NCI-H748 (cell line): ENCODE measurements at regions not wholly inside any gene's neighbourhood (a gene's known extent, or its start where the extent isn't known, plus 50 kb on each side); places are given as distances from the start of the nearest gene placed in this dataset.
"Not testable (repeated sequence)": the region's sequence is repeated elsewhere in the genome, so short reads cannot be mapped to it uniquely, and the experiment has no call there.

Experiments used
- DNase-seq: peaks from one replicate; lab custom pipeline; 2025; ENCODE audit not compliant: unreplicated experiment; lab: John Stamatoyannopoulos, UW

- no peak for DNase-seq
These were observed 245.2 kb downstream of the PLOD2 start for GRCh38 chr3:145915787-145916186.

- not testable (repeated sequence) for DNase-seq
These were observed 233.2 kb downstream of the PLOD2 start for GRCh38 chr3:145927736-145928135.

DNA sequence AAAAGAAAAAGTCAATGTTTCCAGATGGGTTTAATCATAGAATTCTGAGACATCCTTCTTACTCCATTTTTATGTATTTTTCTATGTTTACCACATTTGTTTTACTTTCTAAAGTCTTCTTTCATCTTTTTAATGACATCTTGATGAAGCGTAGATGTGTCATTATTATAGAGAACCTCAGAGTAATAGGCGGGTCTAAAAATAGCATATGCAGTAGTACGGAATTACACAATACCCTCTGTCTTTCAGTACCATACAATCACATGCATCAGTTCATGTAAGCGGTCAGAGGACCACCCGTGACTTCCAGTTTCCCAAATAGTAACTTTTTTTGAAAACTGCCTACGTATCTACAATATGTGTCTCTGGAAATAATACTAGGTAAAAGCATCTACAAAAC, 224.0 kb downstream of the PLOD2 start:
- no peak for DNase-seq

DNA sequence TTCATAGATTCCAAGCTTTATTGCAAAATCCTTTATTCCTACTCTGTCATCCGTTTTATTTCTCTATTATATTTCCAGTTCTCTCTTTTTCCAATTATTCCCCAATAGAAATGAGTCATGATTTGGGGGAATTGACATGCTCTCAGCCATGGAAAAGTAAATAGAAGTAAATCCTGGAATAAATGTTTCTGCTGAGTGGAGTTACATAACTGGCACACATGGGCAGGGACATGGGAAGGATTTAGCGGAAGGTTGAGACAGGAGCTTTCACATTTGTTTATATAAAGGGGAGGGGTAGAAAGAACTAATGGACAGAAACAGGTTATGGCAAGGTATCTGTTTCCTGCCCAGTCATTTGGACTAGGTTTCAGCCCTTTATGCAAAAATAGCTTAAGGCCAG, 221.6 kb downstream of the PLOD2 start:
- peak; percentile 82 for DNase-seq

- no peak for DNase-seq
These were observed 218.9 kb downstream of the PLOD2 start for GRCh38 chr3:145942052-145942451.

DNA sequence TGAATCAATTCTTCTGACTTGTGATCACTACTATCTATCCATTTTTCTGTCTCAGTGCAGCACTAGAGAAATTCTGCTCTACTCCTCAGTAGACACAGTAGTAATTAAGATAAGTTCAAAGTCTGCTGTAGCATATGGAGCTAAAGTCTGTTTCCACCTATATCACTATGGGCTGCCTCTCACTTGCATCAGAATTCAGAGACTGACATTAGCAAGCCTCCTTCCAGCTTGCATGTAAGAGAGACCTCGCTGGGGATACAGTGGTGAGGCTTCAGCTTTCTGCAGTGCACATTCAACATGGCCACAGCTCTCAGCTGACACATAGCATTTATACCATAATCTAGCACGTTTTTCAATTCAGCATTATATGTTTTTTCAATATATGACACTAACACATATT, 217.0 kb downstream of the PLOD2 start:
- DNase-seq, result no peak

- no peak for DNase-seq
These were observed 209.5 kb downstream of the PLOD2 start for GRCh38 chr3:145951441-145951840.

GRCh38 chr3:145952536-145952935, 208.4 kb downstream of the PLOD2 start:
- no peak for DNase-seq

GRCh38 chr3:145953316-145953715, 207.7 kb downstream of the PLOD2 start:
- no peak for DNase-seq

- no peak for DNase-seq
These were observed 201.4 kb downstream of the PLOD2 start for GRCh38 chr3:145959457-145960088.

- DNase-seq, result no peak
These were observed 197.9 kb downstream of the PLOD2 start for GRCh38 chr3:145963111-145963510.

- DNase-seq, result no peak
These were observed 193.9 kb downstream of the PLOD2 start for GRCh38 chr3:145967043-145967442.

DNA sequence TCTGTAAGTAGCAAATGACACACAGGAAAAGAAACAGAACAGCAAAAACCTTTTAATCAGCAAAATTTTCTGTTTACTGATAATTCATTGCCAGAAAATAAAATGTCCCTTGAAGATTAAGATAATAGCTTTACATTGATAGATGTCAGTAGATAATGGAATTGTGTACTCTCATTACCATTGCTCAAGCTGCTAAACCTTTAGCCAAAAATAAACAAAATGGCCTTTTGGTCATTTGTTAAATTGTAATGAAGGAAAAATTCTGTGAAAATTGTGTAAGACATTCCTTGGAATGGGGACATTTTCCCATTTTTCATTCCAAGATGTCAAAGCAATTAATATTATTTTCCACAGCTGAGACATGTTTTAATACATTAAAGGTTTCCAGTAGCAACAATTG, 189.8 kb downstream of the PLOD2 start:
- no peak for DNase-seq

DNA sequence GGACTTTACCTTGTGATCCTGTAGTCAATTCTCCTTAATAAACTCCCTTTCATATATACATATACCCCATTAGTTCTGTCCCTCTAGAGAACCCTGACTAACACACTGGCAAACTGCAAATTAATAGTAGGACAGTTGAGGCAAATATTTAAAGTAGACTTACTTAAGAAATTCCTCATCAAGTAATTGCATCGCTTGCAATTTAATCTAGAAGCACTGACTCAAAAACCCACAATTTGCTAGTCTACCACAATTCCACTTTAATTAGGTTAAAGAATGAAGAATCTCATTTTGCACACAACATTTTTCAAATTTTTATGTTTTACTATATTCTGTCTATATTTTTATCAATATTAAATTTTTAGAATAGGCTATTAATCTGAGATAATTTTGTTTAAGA, 188.1 kb downstream of the PLOD2 start:
- no peak for DNase-seq

DNA sequence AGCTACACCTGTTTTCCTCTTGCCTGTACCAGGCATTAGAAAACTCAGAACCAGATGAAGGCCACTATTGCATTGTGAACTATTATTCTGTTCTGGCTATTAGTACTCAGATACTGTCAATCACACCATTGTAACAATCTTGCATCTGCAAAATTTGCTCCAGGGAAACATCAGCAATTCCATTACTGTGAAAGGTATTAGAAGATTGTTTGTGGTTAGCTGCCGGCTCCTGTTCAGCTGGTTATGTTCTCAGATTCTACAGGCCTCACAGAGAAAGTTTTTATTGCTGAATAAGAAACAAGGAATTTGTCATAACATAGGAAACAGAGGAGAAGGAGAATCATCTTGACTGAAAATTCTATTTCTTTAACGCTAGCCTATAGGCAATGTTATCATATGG, 179.9 kb downstream of the PLOD2 start:
- DNase-seq, result no peak

DNA sequence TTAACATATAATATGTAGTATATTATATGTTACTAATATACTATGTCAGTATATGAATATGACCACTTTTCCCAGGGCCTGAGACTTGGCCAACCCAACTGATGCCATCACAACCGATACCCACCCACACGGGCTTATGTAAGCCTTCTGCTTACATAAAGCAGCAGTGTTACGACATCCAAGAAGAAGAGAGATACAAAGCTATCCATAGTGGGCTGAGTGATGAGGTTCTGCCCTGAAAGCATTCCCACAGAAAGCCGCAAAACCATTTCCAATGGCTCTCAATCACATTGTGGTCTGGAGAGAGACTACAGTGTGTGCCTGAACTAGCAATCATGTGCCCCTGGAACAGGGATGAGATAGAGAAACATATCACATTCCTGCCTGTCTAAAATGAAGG, 177.9 kb downstream of the PLOD2 start:
- DNase-seq, result no peak
